Uterus (tissue), 2 donors: ENCODE measurements at regions not wholly inside any gene's neighbourhood (a gene's known extent, or its start where the extent isn't known, plus 50 kb on each side); places are given as distances from the start of the nearest gene placed in this dataset.

Source experiments
- POLR2A ChIP-seq, 2 donors: fragments of 450-650 bp; IDR thresholded peaks; one replicate each; pipeline ENCODE4 v1.6.1; 2016; ENCODE audit warnings: antibody characterized with exemption in 2 of 2, mild to moderate bottlenecking in 1 of 2, moderate library complexity in 1 of 2
- TF ChIP-seq, protein P1 (sequence below), 4 experiments: fragments of 200-600 bp in 2 of 4; fragments of 450-650 bp in 2 of 4; sonication (generic) in 2 of 4; IDR thresholded peaks; one replicate each; pipeline ENCODE4 v1.5.1; 2016 to 2019; ENCODE audit warnings: antibody characterized with exemption in 4 of 4, mild to moderate bottlenecking in 2 of 4, moderate library complexity in 1 of 4

DNA sequence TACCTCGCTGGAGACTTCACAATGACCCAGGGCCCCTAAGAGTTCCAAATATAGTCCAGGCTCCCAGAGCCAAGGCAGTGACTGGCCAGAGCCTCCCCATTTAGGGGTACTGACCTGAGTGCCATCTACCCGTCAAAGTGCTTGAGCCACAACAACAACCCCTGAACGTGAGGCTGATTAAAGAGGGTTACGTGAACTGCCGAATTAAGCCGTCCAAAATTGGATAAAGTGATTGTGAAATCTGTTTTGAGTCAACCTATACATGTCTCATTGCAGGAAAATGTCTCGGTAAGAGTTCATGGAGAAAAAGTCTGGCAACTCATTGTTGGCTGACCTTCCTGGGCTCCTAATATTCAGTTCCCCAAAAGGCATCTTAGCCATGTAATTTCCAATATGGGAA lies 116.3 kb downstream of the TTC32 start:
- TF ChIP-seq, protein P1, sequence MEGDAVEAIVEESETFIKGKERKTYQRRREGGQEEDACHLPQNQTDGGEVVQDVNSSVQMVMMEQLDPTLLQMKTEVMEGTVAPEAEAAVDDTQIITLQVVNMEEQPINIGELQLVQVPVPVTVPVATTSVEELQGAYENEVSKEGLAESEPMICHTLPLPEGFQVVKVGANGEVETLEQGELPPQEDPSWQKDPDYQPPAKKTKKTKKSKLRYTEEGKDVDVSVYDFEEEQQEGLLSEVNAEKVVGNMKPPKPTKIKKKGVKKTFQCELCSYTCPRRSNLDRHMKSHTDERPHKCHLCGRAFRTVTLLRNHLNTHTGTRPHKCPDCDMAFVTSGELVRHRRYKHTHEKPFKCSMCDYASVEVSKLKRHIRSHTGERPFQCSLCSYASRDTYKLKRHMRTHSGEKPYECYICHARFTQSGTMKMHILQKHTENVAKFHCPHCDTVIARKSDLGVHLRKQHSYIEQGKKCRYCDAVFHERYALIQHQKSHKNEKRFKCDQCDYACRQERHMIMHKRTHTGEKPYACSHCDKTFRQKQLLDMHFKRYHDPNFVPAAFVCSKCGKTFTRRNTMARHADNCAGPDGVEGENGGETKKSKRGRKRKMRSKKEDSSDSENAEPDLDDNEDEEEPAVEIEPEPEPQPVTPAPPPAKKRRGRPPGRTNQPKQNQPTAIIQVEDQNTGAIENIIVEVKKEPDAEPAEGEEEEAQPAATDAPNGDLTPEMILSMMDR (IDR thresholded peaks at IDR 0.05), result no peak
- no peak for TF ChIP-seq POLR2A (IDR thresholded peaks at IDR 0.05)
